Activated CD4-positive, alpha-beta memory T cell treated with anti-CD3 and anti-CD28 coated beads for 36 hours (primary cell): ENCODE measurements at regions not wholly inside any gene's neighbourhood (a gene's known extent, or its start where the extent isn't known, plus 50 kb on each side); places are given as distances from the start of the nearest gene placed in this dataset.
"Not testable (repeated sequence)": the region's sequence is repeated elsewhere in the genome, so short reads cannot be mapped to it uniquely, and the experiment has no call there.

ENCODE experiments used
- CTCF ChIA-PET: fragments of 350-600 bp; sonication (Branson Sonifier 250); formaldehyde crosslinking; loops from one replicate; lab custom pipeline; 2021; ENCODE audit warnings: antibody characterized with exemption, inconsistent platforms; lab: Charles Lee
- POLR2A ChIA-PET: fragments of 350-600 bp; sonication (Branson Sonifier 250); formaldehyde crosslinking; loops from one replicate; lab custom pipeline; 2021; ENCODE audit warnings: antibody characterized with exemption; lab: Charles Lee
- DNase-seq: peaks from one replicate; pipeline ENCODE4 v3.0.0-alpha.2; 2020
- H3K27ac Mint-ChIP-seq: one replicate; pipeline ENCODE4 v1.8.0; 2021; ENCODE audit warnings: mixed read lengths
- H3K27me3 Mint-ChIP-seq: one replicate; pipeline ENCODE4 v1.8.0; 2021; ENCODE audit warnings: mixed read lengths
- H3K36me3 Mint-ChIP-seq: one replicate; pipeline ENCODE4 v1.8.0; 2021; ENCODE audit warnings: mixed read lengths
- H3K4me1 Mint-ChIP-seq: one replicate; pipeline ENCODE4 v1.8.0; 2021; ENCODE audit warnings: low read depth, mixed read lengths
- H3K4me3 Mint-ChIP-seq: one replicate; pipeline ENCODE4 v1.8.0; 2021; ENCODE audit warnings: mild to moderate bottlenecking, mixed read lengths
- H3K9me3 Mint-ChIP-seq: one replicate; pipeline ENCODE4 v1.8.0; 2021; ENCODE audit warnings: mixed read lengths
- intact Hi-C: fragments of 100-400 bp; cut with micrococcal nuclease; formaldehyde crosslinking; loops from one replicate; pipeline ENCODE4 v1.15.1; 2023

DNA sequence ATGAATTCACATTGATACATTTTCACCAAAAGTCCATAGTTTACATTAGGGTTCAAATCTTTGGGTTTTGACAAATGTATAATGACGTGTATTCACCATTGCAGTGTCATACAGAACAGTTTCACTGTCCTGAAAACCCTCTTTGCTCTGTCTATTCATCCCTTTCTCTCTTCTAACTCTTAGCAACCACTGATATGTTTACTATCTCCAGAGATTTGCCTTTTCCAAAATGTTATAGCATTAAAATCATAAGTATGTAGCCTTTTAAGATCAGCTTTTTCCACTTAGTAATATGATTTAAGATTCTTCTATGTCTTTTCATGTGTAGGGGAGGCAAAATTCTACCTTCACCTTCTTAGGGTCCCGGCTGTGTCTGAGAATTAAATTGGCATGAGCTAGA is 203.8 kb downstream of the TPRG1 start:
- peaks cover 6% of the 10 kb centered on the region for H3K36me3 Mint-ChIP-seq
- H3K27ac Mint-ChIP-seq = no peak overlapping the region
- DNase-seq = no peak
- no peaks in the 10 kb centered on the region for H3K27me3 Mint-ChIP-seq
- ChIA-PET POLR2A (no interaction called here), CTCF (no interaction called here)
- peaks cover 2% of the 10 kb centered on the region for H3K4me1 Mint-ChIP-seq
- no peak overlapping the region for H3K4me3 Mint-ChIP-seq
- intact Hi-C loops = no loop called here
- peaks cover 14% of the 10 kb centered on the region for H3K9me3 Mint-ChIP-seq

DNA sequence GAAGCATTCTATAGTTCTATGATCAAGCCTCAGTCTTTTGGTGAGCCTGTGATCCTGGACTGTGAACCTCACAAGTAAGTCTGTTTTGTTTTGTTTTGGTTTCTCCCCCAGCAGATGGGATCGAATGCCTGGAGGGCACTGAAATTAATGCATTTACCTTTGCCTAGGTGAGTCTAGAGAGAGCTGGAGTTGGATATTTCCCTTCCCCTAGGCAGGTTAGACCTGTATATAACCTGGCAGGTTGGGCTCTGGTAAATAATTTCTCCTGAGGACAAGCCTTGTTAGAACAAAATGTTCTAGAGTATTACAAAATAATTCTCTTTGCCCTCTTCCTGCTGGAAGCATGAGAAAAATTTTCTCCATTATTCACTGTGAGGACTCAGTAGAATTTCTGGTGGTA is 211.9 kb downstream of the TPRG1 start:
- H3K4me3 Mint-ChIP-seq = no peak overlapping the region
- no peaks in the 10 kb centered on the region for H3K4me1 Mint-ChIP-seq
- H3K9me3 Mint-ChIP-seq = peaks cover 9% of the 10 kb centered on the region
- H3K27ac Mint-ChIP-seq = no peak overlapping the region
- ChIA-PET POLR2A (no interaction called here), CTCF (no interaction called here)
- H3K36me3 Mint-ChIP-seq = peaks cover under 1% of the 10 kb centered on the region
- intact Hi-C loops = no loop called here
- no peak for DNase-seq
- H3K27me3 Mint-ChIP-seq = no peaks in the 10 kb centered on the region

DNA sequence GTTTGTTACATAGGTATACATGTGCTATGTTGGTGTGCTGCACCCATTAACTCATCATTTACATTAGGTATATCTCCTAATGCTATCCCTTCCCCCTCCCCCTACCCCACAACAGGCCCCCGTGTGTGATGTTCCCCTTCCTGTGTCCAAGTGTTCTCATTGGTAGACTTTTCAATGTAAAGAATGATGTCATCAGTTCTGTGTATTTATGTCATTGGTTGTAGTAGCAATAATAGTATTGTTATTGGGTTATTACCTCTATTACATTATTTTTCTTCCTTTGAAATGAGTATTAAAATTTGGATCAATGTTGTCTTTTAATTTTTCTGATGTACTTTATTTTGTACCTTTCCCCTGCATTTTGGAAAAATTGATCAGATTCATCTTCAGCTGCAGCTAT is 214.1 kb downstream of the TPRG1 start:
- POLR2A ChIA-PET, H3K36me3 Mint-ChIP-seq, DNase-seq, intact Hi-C loops, H3K4me1 Mint-ChIP-seq, H3K27ac Mint-ChIP-seq, H3K27me3 Mint-ChIP-seq, H3K9me3 Mint-ChIP-seq, H3K4me3 Mint-ChIP-seq, CTCF ChIA-PET: not testable (repeated sequence)

DNA sequence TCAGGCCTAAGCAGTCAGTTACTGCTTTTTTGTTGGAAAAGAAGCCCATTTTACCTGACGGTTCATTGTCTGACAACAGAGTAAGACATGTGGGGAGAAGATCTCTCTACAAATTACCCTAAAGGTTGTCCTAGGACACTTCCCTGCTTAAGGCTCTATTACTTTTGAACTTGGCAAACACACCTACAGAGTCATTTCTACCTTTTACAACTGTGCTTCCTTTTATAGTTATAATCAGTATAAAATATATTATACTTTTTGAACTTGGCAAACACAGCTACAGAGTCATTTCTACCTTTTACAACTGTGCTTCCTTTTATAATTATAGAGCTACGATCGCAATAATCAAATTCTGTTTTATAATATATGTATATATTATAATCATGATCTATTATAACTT is 215.0 kb downstream of the TPRG1 start:
- intact Hi-C loops = no loop called here
- no peak overlapping the region for H3K4me3 Mint-ChIP-seq
- no peak overlapping the region for H3K27ac Mint-ChIP-seq
- CTCF ChIA-PET = interaction anchor here (1.0 kb wide), 1 partner anchor 14 kb away, joined by 3 read pairs; no protein-coding TSS in a partner anchor
- H3K27me3 Mint-ChIP-seq = no peaks in the 10 kb centered on the region
- POLR2A ChIA-PET = no interaction called here
- DNase-seq = no peak
- H3K36me3 Mint-ChIP-seq = no peaks in the 10 kb centered on the region
- peaks cover 6% of the 10 kb centered on the region for H3K9me3 Mint-ChIP-seq
- H3K4me1 Mint-ChIP-seq = no peaks in the 10 kb centered on the region

DNA sequence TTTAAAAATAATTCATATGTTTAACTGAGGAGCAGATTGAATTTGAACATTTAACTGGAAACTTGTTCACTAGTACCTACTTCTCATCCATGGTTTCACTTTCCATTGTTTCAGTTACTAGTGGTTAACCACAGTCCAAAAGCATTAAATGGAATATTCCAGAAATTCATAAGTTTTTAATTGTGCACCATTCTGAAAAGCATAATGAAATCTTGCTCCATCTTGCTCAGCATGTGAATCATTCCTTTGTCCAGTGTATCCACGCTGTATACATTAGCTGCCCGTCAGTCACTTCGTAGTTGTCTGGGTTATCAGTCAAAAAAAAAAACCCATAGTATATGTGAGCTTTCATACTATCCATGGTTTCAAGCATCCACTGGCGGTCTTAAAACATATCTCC is 217.6 kb downstream of the TPRG1 start:
- no peak overlapping the region for H3K4me3 Mint-ChIP-seq
- no peaks in the 10 kb centered on the region for H3K27me3 Mint-ChIP-seq
- H3K4me1 Mint-ChIP-seq = peaks cover 6% of the 10 kb centered on the region
- H3K36me3 Mint-ChIP-seq = no peaks in the 10 kb centered on the region
- CTCF ChIA-PET = no interaction called here
- intact Hi-C loops = no loop called here
- H3K9me3 Mint-ChIP-seq = no peaks in the 10 kb centered on the region
- no peak overlapping the region for H3K27ac Mint-ChIP-seq
- DNase-seq = no peak
- POLR2A ChIA-PET = no interaction called here

DNA sequence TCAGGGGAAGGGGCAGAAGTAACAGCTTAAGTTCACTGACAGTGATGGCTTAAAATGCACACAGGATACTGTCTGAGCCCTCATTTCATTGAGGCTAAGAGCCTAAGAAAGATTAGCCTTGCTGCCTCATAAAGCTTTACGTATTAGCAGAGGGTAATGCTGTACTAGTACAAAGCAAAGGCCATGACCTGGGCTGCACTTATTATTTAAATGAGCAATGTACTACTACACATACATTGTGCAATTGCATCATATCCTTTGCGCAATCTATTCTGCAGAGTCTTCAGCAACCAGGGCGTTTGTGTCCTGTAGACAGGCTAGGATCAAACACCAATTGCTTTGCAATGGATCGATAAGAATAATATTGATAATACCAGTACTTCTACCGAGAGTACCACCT is 221.8 kb downstream of the TPRG1 start:
- intact Hi-C loops = loop anchor here (5.0 kb wide), 2 partner anchors 116 to 534 kb away; no protein-coding TSS in a partner anchor
- DNase-seq = no peak
- Mint-ChIP-seq H3K9me3 (no peaks in the 10 kb centered on the region), H3K4me3 (no peak overlapping the region), H3K36me3 (no peaks in the 10 kb centered on the region), H3K27ac (no peak overlapping the region), H3K4me1 (peaks cover 20% of the 10 kb centered on the region), H3K27me3 (no peaks in the 10 kb centered on the region)
- POLR2A ChIA-PET = interaction anchor here (0.6 kb wide), 1 partner anchor 9 kb away, joined by 3 read pairs; no protein-coding TSS in a partner anchor
- CTCF ChIA-PET = interaction anchor here (1.2 kb wide), 1 partner anchor 38 kb away, joined by 4 read pairs; no protein-coding TSS in a partner anchor

DNA sequence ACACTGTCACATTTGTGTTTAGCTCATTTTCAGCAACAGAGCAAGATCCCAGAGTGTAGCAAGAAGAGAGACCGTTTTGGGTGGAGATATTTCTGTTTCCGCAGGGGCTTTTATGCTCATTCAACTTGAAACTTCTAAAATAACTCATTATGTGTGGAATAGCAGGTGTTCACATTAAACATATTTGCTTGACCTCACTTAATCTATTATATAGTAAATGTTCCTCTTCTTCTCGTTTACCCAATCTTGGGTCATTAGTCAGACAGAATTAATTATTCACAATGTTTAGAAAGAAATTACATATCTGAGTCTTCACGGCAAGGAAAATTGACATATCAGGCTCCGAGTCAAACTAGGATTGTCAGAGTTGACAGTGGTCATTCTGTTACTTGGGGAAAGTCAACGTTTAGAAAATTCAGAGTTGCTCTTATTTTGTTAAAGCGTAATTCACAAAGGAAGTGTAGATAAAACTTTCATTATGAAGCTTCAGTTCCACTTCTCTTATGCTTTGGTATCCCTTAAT is 222.9 kb downstream of the TPRG1 start:
- intact Hi-C loops = loop anchor here (2.0 to 5.0 kb wide), 4 partner anchors 70 to 533 kb away; no protein-coding TSS in a partner anchor
- no peak overlapping the region for H3K27ac Mint-ChIP-seq
- DNase-seq = no peak
- ChIA-PET POLR2A (interaction anchor here (1.5 kb wide), 1 partner anchor 64 kb away, joined by 4 read pairs; no protein-coding TSS in a partner anchor), CTCF (interaction anchor here (1.2 to 2.4 kb wide), 3 partner anchors 39 to 126 kb away, joined by 4 to 7 read pairs (median 4); no protein-coding TSS in a partner anchor)
- H3K4me3 Mint-ChIP-seq = no peak overlapping the region
- no peaks in the 10 kb centered on the region for H3K27me3 Mint-ChIP-seq
- no peaks in the 10 kb centered on the region for H3K36me3 Mint-ChIP-seq
- no peaks in the 10 kb centered on the region for H3K9me3 Mint-ChIP-seq
- peaks cover 20% of the 10 kb centered on the region for H3K4me1 Mint-ChIP-seq

DNA sequence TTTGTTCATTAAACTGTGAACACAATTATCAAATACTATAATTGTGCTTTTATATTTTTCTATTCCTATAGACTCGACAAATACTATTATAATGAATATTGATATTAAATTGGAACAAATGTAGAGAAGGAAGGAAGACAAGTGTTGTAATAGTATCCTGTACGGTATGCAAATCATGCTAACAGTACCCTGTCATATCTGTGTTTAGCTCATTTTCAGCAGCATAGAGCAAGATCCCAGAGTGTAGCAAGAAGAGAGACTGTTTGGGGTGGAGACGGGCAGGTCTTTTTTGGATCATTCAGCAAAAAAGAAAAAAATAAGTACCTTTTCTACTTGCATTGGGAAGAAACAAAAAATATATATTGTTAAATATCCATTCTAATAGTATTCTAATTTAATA is 224.1 kb downstream of the TPRG1 start:
- no peak overlapping the region for H3K4me3 Mint-ChIP-seq
- no peaks in the 10 kb centered on the region for H3K27me3 Mint-ChIP-seq
- no peaks in the 10 kb centered on the region for H3K9me3 Mint-ChIP-seq
- ChIA-PET CTCF (interaction anchor here (2.4 kb wide), 1 partner anchor 123 kb away, joined by 7 read pairs; no protein-coding TSS in a partner anchor), POLR2A (no interaction called here)
- peaks cover 20% of the 10 kb centered on the region for H3K4me1 Mint-ChIP-seq
- H3K27ac Mint-ChIP-seq = no peak overlapping the region
- intact Hi-C loops = loop anchor here (2.0 kb wide), 2 partner anchors 71 to 91 kb away; no protein-coding TSS in a partner anchor
- no peaks in the 10 kb centered on the region for H3K36me3 Mint-ChIP-seq
- DNase-seq = no peak

DNA sequence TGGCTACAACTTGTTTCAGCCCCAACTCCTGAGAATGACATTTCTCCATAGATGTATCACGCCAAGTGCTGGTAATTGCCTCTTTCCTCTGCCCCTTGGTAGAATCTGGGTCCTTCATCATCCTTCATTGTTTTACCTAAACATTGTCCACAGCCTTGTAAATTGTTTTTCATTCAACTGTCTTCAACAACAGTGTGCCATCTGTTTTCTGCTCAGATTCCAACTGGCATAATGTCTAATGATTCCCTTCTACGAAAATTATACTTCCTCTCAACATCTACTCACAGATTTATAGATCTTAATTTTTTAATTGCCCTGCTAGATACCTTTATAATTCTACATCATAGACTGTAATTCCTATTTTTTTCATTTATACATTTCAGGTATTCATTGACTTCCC is 226.9 kb downstream of the TPRG1 start:
- H3K36me3 Mint-ChIP-seq = no peaks in the 10 kb centered on the region
- H3K9me3 Mint-ChIP-seq = no peaks in the 10 kb centered on the region
- no peak overlapping the region for H3K27ac Mint-ChIP-seq
- H3K4me3 Mint-ChIP-seq = no peak overlapping the region
- intact Hi-C loops = no loop called here
- no peaks in the 10 kb centered on the region for H3K27me3 Mint-ChIP-seq
- peaks cover 18% of the 10 kb centered on the region for H3K4me1 Mint-ChIP-seq
- DNase-seq = no peak
- ChIA-PET CTCF (no interaction called here), POLR2A (no interaction called here)

DNA sequence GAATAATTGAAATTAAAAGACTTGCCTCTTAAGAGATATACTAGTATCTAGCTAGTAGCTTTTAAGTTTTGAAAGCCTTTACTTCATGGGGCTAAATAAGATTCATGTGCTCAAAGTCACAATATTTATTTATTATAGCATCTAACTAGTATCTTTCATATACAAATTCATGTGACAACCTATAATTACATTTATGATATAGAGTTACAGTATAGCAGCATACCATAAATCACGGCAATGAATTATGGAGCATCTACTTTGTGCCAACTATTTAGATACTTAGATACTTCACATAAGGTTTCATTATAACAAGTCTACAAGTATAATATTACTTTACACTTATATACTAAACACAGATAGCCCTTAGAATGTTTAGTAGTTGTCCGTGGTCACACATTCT is 229.4 kb downstream of the TPRG1 start:
- H3K4me1 Mint-ChIP-seq = peaks cover 9% of the 10 kb centered on the region
- H3K36me3 Mint-ChIP-seq = no peaks in the 10 kb centered on the region
- ChIA-PET POLR2A (no interaction called here), CTCF (no interaction called here)
- no peaks in the 10 kb centered on the region for H3K9me3 Mint-ChIP-seq
- DNase-seq = no peak
- H3K27ac Mint-ChIP-seq = no peak overlapping the region
- H3K4me3 Mint-ChIP-seq = no peak overlapping the region
- intact Hi-C loops = no loop called here
- no peaks in the 10 kb centered on the region for H3K27me3 Mint-ChIP-seq

DNA sequence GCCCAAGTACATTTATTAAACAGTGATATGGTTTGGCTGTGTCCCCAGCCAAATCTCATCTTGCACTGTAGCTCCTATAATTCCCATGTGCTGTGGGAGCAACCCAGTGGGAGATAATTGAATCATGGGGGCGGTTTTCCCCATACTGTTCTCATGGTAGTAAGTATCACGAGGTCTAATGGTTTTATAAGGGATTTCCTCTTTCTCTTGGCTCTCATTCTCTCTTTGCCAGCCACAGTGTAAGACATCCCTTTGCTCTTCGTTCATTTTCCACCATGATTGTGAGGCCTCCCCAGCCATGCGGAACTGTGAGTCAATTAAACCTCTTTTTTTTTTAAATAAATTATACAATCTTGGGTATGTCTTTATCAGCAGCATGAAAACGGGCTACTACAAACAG is 228.0 kb upstream of the TP63 start:
- H3K9me3 Mint-ChIP-seq = no peaks in the 10 kb centered on the region
- POLR2A ChIA-PET = interaction anchor here (1.2 kb wide), 1 partner anchor 9 kb away, joined by 3 read pairs; no protein-coding TSS in a partner anchor
- CTCF ChIA-PET = no interaction called here
- no peaks in the 10 kb centered on the region for H3K36me3 Mint-ChIP-seq
- intact Hi-C loops = no loop called here
- no peak overlapping the region for H3K4me3 Mint-ChIP-seq
- DNase-seq = no peak
- peaks cover 9% of the 10 kb centered on the region for H3K4me1 Mint-ChIP-seq
- H3K27ac Mint-ChIP-seq = no peak overlapping the region
- H3K27me3 Mint-ChIP-seq = no peaks in the 10 kb centered on the region

DNA sequence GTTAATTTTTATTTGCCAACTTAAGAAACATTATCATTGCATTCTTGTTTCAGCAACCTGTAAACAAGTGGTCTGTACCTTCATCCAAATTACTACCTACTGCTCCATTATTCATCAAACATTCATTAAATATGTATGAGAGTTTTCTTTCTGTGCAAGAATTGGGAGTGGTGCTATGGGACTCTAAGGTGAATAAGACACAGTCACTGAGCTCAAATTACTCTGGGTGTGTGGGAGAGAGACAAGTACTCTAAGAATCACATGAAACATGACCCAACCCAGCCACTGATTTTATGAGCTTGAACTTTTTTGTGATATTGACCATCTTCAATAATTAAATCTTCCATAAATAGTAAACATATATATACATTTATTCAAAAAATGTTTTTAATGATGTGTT is 227.2 kb upstream of the TP63 start:
- intact Hi-C loops = no loop called here
- Mint-ChIP-seq H3K4me1 (peaks cover 9% of the 10 kb centered on the region), H3K36me3 (no peaks in the 10 kb centered on the region), H3K27ac (no peak overlapping the region), H3K4me3 (no peak overlapping the region), H3K27me3 (no peaks in the 10 kb centered on the region), H3K9me3 (no peaks in the 10 kb centered on the region)
- no peak for DNase-seq
- CTCF ChIA-PET = no interaction called here
- POLR2A ChIA-PET = no interaction called here
